Brain microvascular endothelial cell (primary cell): ENCODE measurements at regions not wholly inside any gene's neighbourhood (a gene's known extent, or its start where the extent isn't known, plus 50 kb on each side); places are given as distances from the start of the nearest gene placed in this dataset.

Experiments
- DNase-seq: peaks from one replicate; pipeline ENCODE4 v3.0.0-alpha.2; 2020
- H3K27ac ChIP-seq: fragments of 250-450 bp; sonication (Bioruptor Pico); 2 replicates; pipeline ENCODE4 v1.5.1; 2020; ENCODE audit warnings: mild to moderate bottlenecking, moderate library complexity
- H3K27me3 ChIP-seq: fragments of 250-450 bp; sonication (Bioruptor Pico); replicated peaks from 2 replicates; pipeline ENCODE4 v1.5.1; 2020; ENCODE audit warnings: mild to moderate bottlenecking
- H3K36me3 ChIP-seq: fragments of 250-450 bp; sonication (Bioruptor Pico); replicated peaks from 2 replicates; pipeline ENCODE4 v1.5.1; 2020; ENCODE audit warnings: mild to moderate bottlenecking
- H3K4me3 ChIP-seq: 2 replicates; pipeline ENCODE4 v1.5.1; 2011; ENCODE audit warnings: low read depth, mild to moderate bottlenecking, control low read depth, low read length, moderate library complexity
- in situ Hi-C: cut with HindIII; loops from 2 replicates; pipeline ENCODE4 v1.10.0; 2017; ENCODE audit warnings: low sequenced_read_pairs, low pct_ligation_motif_present
- TF ChIP-seq, protein P1 (sequence below): IDR thresholded peaks from 2 replicates; pipeline ENCODE4 v1.5.1; 2011; ENCODE audit warnings: low read depth, mild to moderate bottlenecking, moderate library complexity, low read length, control low read depth, inconsistent platforms; ENCODE audit errors: missing control alignments

DNA sequence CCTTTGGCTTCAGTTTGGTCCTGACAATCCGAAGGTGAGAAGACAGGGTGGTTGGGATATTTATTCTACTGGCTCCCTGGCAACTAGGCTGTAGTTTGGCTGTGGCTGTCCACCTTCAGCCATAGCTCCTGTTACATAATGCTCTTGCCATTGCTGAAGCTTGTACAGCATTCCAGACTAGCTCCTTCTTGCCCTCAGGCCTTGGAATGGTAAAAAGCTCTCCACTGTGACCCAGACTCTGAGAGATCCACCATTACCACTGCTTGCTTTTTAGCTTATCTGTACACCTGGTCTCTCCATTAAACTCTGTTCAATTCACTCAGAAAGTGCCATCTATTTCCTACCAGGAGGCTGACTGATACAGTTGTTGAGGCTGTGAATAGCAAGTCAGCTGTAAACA, 231.8 kb upstream of the MON1B start:
- Histone ChIP-seq H3K27me3 (no peaks in the 10 kb centered on the region), H3K36me3 (no peaks in the 10 kb centered on the region), H3K4me3 (no peak overlapping the region), H3K27ac (no peak overlapping the region)
- in situ Hi-C loops: no loop called here
- TF ChIP-seq, protein P1, sequence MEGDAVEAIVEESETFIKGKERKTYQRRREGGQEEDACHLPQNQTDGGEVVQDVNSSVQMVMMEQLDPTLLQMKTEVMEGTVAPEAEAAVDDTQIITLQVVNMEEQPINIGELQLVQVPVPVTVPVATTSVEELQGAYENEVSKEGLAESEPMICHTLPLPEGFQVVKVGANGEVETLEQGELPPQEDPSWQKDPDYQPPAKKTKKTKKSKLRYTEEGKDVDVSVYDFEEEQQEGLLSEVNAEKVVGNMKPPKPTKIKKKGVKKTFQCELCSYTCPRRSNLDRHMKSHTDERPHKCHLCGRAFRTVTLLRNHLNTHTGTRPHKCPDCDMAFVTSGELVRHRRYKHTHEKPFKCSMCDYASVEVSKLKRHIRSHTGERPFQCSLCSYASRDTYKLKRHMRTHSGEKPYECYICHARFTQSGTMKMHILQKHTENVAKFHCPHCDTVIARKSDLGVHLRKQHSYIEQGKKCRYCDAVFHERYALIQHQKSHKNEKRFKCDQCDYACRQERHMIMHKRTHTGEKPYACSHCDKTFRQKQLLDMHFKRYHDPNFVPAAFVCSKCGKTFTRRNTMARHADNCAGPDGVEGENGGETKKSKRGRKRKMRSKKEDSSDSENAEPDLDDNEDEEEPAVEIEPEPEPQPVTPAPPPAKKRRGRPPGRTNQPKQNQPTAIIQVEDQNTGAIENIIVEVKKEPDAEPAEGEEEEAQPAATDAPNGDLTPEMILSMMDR: no peak
- DNase-seq: no peak

DNA sequence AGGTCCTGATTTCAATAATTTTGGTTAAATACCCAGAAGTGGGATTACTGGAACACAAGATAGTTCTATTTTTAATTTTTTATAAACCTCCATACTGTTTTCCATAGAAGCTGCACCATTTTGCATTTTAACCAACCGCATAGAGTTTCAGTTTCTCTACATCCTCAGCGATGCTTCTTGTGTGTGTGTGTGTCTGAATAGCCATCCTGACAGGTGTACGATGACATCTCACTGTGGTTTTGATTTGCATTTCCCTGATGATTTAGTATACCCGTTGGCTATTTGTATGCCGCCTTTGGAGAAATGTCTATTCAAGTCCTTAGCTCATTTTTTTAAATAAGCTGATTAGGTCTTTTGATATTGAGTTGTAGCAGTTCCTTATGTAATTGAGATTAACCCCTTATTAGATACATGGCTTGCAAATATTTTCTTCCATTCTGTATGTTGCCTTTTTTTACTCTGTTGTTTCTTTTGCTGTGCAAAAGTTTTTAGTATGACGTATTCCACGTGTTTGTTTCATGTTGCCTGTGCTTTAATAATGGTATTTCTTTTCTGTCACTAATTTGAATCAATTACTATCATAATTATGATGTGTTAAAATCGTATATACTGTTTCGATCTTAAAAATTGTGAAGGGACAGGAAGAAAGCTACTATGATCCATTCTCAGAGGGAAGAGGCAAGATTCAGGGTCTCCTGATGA, 227.2 kb upstream of the MON1B start:
- Histone ChIP-seq H3K27ac (no peak overlapping the region), H3K36me3 (no peaks in the 10 kb centered on the region), H3K27me3 (no peaks in the 10 kb centered on the region), H3K4me3 (no peak overlapping the region)
- in situ Hi-C loops: no loop called here
- no peak for DNase-seq
- TF ChIP-seq, protein P1: no peak

DNA sequence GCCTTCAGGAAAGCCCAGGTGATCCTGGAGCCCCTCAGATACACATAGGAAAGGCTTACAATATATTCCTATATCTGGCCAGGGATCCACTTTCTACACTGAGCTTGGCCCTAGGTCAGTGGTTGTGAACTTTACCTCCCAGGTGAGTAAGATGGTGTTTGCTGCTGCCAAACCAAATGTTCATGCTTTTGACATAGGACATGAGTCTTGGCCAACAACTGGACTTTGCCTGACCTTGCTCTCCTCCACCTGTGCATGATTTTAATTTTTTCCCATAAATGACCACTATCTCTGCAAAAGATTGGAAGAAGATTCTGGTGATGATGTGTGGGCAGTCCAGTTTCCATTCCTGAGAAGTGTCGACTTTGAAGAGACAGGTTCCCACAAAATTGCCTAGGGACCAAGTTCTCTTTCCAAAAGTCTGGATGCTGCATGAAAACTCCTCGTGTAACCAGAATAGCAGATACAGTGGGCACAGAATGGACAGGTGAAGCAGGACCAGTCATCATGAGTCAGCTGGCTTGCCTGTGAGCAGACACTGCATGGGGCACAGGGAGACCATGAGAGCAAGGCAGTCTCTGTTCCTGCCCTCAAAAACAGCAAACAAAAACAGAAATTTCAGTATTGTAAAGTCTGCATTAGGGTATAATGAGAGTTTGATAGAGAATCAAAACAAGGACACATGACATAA, 226.4 kb upstream of the MON1B start:
- Histone ChIP-seq H3K27me3 (no peaks in the 10 kb centered on the region), H3K36me3 (no peaks in the 10 kb centered on the region), H3K27ac (no peak overlapping the region), H3K4me3 (no peak overlapping the region)
- TF ChIP-seq, protein P1: no peak
- no peak for DNase-seq
- in situ Hi-C loops: no loop called here

DNA sequence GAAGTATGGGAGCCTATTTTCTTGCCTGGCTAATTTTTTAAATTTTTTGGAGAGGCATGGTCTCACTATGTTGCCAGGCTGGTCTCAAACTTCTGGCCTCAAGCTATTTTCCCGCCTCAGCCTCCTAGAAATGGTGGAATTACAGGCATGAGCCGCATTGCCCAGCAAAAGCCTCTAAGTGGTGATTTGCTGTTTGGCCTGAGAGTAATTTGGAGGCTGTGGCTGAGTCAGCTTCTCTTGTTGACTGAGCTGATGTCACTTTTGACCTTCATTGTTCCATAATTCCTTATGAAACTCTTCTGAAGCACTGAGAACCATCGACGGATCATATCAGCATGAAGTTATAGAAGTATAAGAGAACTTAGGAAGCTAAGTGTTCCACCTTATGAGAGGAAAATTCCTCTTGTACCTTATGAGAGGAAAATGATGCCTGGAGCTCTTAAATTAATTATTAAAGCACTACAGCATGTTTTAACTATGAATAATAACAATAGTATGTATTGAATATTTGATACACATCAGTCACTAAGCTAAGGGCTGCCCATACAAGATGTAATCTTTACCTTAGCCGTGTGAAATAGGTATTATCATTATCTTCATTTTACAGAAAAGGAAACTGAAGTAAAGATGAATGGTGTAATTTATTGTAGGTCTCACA, 220.8 kb upstream of the MON1B start:
- Histone ChIP-seq H3K36me3 (no peaks in the 10 kb centered on the region), H3K27me3 (no peaks in the 10 kb centered on the region), H3K27ac (no peak overlapping the region), H3K4me3 (no peak overlapping the region)
- DNase-seq: no peak
- in situ Hi-C loops: no loop called here
- TF ChIP-seq, protein P1: no peak

DNA sequence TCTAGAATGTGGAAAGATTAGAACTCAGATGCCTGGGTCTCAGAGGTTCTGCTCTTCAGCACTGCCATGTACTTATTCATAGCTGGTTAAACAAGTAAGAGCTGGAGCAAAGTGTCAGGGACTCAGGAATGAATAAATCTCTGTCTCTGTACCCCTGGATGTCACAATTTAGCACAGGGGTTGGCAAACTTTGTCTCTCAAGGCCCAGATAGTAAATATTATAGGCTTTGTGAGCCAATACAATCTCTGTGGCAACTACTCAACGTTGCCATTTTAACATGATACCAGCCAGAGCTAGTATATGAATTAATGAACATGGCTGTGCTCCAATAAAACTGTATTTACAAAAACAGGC, 220.3 kb upstream of the MON1B start:
- DNase-seq: no peak
- Histone ChIP-seq H3K4me3 (no peak overlapping the region), H3K27me3 (no peaks in the 10 kb centered on the region), H3K36me3 (no peaks in the 10 kb centered on the region), H3K27ac (no peak overlapping the region)
- TF ChIP-seq, protein P1: no peak
- in situ Hi-C loops: no loop called here
